AG04449 (cell line): ENCODE measurements at regions not wholly inside any gene's neighbourhood (a gene's known extent, or its start where the extent isn't known, plus 50 kb on each side); places are given as distances from the start of the nearest gene placed in this dataset.

ENCODE experiments used
- CTCF ChIA-PET: fragments of 350-600 bp; formaldehyde crosslinking; extraction: SDS; loops from one replicate; lab custom pipeline; 2021; ENCODE audit warnings: antibody characterized with exemption; lab: Yijun Ruan, JAX
- POLR2A ChIA-PET: fragments of 400-600, 350-600 bp; formaldehyde crosslinking; extraction: SDS; loops from one replicate; lab custom pipeline; 2020; ENCODE audit warnings: antibody characterized with exemption, inconsistent platforms; lab: Yijun Ruan, JAX
- DNase-seq: peaks from one replicate; pipeline ENCODE4 v3.0.0-alpha.2; 2010; ENCODE audit warnings: low read depth, low spot score
- H3K4me3 ChIP-seq: 2 replicates; pipeline ENCODE4 v1.5.1; 2011; ENCODE audit warnings: low read depth, mild to moderate bottlenecking, control low read depth, low read length
- CTCF ChIP-seq: IDR thresholded peaks from one replicate; pipeline ENCODE4 v1.5.1; 2011; ENCODE audit warnings: mild to moderate bottlenecking, moderate library complexity, low read length, control low read depth, inconsistent platforms; ENCODE audit not compliant: insufficient read depth; ENCODE audit errors: missing control alignments

GRCh38 chr13:54162069-54162468 is 1133.5 kb downstream of the OLFM4 start:
- no peak for TF ChIP-seq CTCF
- POLR2A ChIA-PET, result no interaction called here
- CTCF ChIA-PET, result no interaction called here
- no peak for DNase-seq
- H3K4me3 ChIP-seq, result no peak overlapping the region

- H3K4me3 ChIP-seq, result no peak overlapping the region
- ChIA-PET POLR2A (no interaction called here), CTCF (no interaction called here)
- no peak for DNase-seq
- no peak for TF ChIP-seq CTCF
These were observed 1137.1 kb downstream of the OLFM4 start for GRCh38 chr13:54165581-54166215.

GRCh38 chr13:54173996-54174395 is 1145.4 kb downstream of the OLFM4 start:
- no peak for DNase-seq
- no peak for TF ChIP-seq CTCF
- H3K4me3 ChIP-seq, result no peak overlapping the region
- CTCF ChIA-PET, result no interaction called here
- POLR2A ChIA-PET, result no interaction called here

- no peak for DNase-seq
- no peak overlapping the region for H3K4me3 ChIP-seq
- TF ChIP-seq CTCF, result no peak
- POLR2A ChIA-PET, result no interaction called here
- CTCF ChIA-PET, result no interaction called here
These were observed 1146.9 kb downstream of the OLFM4 start for GRCh38 chr13:54175466-54175865.

GRCh38 chr13:54177466-54177865 is 1148.9 kb downstream of the OLFM4 start:
- ChIA-PET CTCF (no interaction called here), POLR2A (no interaction called here)
- no peak overlapping the region for H3K4me3 ChIP-seq
- no peak for DNase-seq
- TF ChIP-seq CTCF, result no peak

GRCh38 chr13:54183166-54183565 is 1154.6 kb downstream of the OLFM4 start:
- TF ChIP-seq CTCF, result no peak
- POLR2A ChIA-PET, result no interaction called here
- CTCF ChIA-PET, result no interaction called here
- no peak for DNase-seq
- no peak overlapping the region for H3K4me3 ChIP-seq
